ENCODE measurements at regions not wholly inside any gene's neighbourhood (a gene's known extent, or its start where the extent isn't known, plus 50 kb on each side); places are given as distances from the start of the nearest gene placed in this dataset.
"Not testable (repeated sequence)": the region's sequence is repeated elsewhere in the genome, so short reads cannot be mapped to it uniquely, and the experiment has no call there.

- Histone ChIP-seq H3K27ac (no peak overlapping the region), H3K4me3 (no peak overlapping the region)
Observed at GRCh38 chr3:153845311-153845710, 275.9 kb upstream of the ARHGEF26 start.

DNA sequence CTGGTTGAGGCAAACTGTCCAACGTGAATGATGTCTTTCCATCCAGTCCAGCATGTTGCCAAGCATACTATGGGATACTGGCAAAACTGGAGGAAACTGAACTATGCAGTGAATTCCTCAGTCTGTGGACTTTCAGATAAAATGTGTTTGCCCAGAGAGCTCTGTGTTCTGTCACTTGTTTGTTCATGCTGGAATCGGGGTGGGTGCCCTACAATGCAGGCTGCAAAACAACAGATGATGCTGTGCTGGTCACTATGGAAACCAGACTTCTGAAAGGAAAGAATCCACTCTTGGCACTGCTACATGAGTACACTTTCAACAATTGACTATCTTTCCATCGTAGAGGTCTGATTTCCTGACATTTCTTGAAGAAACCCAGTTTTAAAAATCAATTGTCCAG, 272.5 kb upstream of the ARHGEF26 start:
- Histone ChIP-seq H3K4me3 (no peak overlapping the region), H3K27ac (no peak overlapping the region)

- H3K4me3 ChIP-seq = no peak overlapping the region
- H3K27ac ChIP-seq = no peak overlapping the region
Observed at GRCh38 chr3:153852355-153852754, 268.8 kb upstream of the ARHGEF26 start.

- no peak overlapping the region for H3K27ac ChIP-seq
- no peak overlapping the region for H3K4me3 ChIP-seq
Observed at GRCh38 chr3:153853163-153853562, 268.0 kb upstream of the ARHGEF26 start.

DNA sequence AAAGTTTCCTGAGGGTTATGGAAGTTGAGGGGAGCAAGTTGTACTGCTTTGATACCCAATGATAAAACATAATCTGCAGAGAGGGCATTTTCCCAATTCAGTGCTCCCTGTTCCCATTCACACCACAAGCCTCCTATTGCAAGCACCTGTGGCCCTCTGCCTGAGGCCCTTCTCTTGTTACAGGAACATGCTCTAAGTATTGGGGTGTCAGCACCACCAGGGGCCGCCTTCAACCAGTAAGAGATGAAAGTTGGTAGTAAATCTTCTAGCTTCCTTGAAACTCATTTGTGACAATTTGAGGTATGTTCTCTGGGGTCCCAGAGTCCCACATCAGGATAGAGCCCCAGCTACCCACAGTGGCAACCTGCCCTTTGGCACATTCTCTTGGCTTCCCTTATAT, 265.4 kb upstream of the ARHGEF26 start:
- H3K27ac ChIP-seq = no peak overlapping the region
- no peak overlapping the region for H3K4me3 ChIP-seq

- Histone ChIP-seq H3K4me3 (no peak overlapping the region), H3K27ac (no peak overlapping the region)
Observed at GRCh38 chr3:153856932-153857331, 264.3 kb upstream of the ARHGEF26 start.

DNA sequence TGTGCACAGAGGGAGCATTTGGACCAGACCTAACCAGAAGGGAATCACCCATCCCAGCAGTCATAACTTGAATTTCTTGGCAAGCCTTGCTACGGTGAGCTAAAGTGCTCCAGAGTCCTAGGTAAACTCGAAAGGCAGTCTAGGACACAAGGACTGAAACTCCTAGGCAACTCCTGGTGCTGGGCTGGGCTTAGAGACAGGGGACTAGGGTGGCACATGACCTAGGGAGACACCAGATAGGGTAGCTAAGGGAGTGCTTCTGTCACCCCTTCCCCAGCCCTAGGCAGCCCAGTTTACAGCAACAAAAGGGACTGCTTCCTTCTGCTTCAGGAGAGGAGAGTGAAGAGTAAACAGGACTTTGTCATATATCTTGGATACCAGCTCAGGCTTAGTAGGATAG, 256.4 kb upstream of the ARHGEF26 start:
- Histone ChIP-seq H3K27ac (no peak overlapping the region), H3K4me3 (no peak overlapping the region)

- Histone ChIP-seq H3K4me3 (no peak overlapping the region), H3K27ac (no peak overlapping the region)
Observed at GRCh38 chr3:153866901-153867300, 254.3 kb upstream of the ARHGEF26 start.

DNA sequence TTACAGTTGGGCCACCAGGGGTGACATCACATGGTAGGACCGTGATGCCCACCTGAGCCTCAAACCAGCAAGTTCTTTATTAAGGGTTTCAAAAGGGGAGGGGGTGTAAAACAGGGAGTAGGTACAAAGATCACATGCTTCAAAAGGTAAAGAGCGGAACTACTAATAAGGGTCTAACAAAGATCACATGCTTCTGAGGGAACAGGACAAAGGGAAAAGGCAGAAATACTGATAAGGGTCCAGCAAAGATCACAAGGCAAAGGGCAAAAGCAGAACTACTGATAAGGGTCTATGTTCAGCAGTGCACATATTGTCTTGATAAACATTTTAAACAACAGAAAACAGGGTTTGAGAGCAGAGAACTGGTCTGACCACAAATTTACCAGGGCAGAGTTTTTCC, 246.8 kb upstream of the ARHGEF26 start:
- not testable (repeated sequence) for H3K27ac ChIP-seq, H3K4me3 ChIP-seq

DNA sequence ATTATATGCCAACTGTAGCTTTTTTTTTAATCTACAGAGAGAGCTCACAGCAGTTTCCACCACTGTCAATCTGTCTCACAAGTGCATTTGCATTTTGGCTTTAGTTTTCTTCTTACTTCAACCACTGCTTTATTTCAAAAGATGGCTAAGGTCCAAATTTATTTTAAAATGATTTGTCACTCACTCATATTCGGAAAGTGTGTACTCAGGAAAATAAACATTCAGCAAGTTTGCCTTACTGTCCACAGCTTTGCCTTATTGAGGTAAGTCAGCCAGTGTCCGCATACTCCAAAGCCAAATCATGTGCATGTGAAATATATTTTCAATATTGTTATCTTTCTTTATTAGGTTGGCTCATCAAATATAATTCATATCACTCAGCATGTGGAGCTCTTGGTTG, 240.7 kb upstream of the ARHGEF26 start:
- no peak overlapping the region for H3K27ac ChIP-seq

DNA sequence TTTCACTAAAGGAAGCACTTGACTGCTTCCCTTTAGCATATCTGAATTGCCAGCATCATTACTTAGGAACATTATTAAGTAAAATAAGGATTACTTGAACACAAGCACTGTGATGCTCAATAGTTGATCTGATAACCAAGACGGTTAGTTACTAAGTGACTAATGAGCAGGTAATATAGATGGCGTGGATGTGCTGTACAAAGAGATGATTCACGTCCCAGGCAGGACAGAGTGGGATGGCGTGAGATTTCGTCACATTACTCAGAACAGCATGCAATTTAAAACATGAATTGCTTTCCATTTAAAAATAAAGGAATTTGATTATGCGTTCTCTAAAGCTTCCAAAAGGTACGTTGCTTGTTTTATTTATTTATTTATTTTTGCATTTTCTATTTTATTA, 240.0 kb upstream of the ARHGEF26 start:
- Histone ChIP-seq H3K27ac (no peak overlapping the region), H3K4me3 (no peak overlapping the region)

More for the DNA sequence above, 240.7 kb upstream of the ARHGEF26 start:
- H3K4me3 ChIP-seq = no peak overlapping the region

DNA sequence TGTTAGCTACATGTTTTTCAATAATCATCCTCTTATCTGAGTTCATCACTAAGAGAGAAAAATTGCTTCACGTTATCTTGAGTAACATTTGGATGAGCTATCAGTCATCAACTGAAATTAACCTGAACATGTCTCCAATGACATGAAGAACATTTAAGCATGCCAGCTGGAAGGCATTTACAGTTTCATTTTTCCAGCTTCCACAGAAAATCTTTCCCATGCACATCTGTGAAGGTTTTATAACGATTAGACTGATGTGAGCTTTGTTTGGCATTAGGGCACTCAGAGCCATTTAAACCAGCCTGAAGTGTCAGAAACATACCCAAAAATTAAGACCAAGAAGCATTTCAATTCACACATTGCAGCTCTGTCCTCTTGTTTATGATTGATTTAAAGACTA, 235.8 kb upstream of the ARHGEF26 start:
- H3K27ac ChIP-seq = no peak overlapping the region
- no peak overlapping the region for H3K4me3 ChIP-seq

DNA sequence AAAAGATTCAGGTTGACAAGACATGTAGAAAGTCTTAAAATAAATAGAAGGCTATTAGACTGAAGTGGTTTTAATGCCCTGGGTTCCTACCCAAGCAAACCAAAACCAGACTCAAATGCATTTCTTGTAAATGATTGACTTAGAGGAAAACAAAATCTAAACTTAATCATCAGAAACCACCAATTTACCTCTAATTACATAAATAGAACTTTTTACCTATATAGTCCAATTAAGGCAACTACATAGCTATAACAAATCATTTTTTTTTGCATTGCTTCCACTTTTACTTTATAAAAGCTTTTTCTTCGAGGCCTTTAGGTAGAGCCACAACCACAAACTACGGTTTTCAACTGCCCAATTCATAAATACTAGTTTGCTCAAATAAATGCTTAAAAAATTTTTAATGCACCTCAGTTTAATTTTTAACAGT, 231.3 kb upstream of the ARHGEF26 start:
- Histone ChIP-seq H3K27ac (no peak overlapping the region), H3K4me3 (no peak overlapping the region)

DNA sequence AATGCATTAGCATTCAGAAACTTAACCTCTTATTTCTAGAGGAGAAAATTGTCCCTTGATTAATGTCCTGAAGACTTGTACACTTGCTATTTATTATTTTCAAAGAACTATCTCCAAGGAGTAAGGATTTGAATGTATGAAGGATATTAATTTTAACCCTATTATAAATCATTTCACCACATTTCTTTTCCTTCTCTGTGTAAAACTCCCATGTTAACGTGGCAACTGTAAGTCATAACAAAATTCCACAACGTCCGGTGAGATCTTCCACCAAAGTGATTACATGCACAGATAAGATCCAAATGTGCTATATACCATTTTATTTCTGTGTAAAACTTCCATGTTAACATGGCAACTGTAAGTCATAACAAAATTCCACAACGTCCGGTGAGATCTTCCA, 229.1 kb upstream of the ARHGEF26 start:
- no peak overlapping the region for H3K27ac ChIP-seq
- no peak overlapping the region for H3K4me3 ChIP-seq

DNA sequence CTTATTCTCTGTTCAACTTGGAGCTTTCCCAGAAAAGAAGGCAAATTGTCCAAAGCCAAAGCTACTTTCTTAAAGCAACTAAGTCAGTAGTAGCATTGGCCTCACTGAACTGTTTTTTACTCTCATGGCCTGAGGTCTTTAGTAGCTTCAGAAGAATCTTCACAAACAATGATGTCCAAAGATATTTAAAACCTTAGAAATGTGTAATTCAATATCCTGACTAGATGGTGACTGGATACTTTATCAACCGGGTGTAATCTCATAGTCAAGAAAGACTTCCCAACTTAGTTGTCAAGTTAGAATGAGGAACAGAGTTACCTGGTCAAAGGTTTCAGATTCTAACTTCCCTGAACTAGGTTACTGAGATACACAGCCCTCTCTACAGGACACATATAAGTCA, 226.3 kb upstream of the ARHGEF26 start:
- no peak overlapping the region for H3K27ac ChIP-seq
- H3K4me3 ChIP-seq = no peak overlapping the region

GRCh38 chr3:153896197-153896596, 225.0 kb upstream of the ARHGEF26 start:
- Histone ChIP-seq H3K4me3 (no peak overlapping the region), H3K27ac (no peak overlapping the region)

DNA sequence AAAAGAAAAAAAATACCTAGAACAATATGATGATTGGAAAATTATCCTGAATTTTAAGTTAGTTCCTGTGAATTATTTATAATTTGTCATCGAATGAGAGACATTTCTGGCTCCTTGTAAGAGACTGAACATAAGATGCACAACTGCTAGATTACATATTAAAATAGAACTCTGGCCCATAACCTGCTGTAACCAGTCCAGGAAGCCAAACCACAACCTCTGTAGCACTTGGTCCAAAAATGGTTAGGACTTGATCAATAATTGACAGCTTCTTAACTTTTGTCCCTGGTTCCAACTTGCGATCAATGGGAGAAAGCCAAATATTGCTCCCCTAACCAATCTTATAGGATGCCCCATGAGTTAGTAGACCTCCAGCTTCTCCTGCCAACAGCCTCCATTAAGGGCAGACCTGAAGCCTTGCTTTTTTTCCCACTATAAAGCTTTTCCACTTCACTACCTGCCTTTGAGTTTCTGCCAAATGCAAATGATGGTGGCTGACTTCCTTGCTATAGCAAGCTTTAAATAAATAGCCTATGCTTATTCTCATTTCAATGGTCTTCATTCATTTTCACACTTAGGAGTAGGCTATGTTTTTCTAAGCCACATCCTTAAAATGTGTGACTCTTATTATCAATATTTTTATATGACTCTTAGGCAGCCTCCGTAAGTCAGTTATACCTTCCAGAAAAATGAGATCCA, 224.0 kb upstream of the ARHGEF26 start:
- Histone ChIP-seq H3K27ac (no peak overlapping the region), H3K4me3 (no peak overlapping the region)

- Histone ChIP-seq H3K27ac (no peak overlapping the region), H3K4me3 (no peak overlapping the region)
Observed at GRCh38 chr3:153897842-153898241, 223.3 kb upstream of the ARHGEF26 start.

DNA sequence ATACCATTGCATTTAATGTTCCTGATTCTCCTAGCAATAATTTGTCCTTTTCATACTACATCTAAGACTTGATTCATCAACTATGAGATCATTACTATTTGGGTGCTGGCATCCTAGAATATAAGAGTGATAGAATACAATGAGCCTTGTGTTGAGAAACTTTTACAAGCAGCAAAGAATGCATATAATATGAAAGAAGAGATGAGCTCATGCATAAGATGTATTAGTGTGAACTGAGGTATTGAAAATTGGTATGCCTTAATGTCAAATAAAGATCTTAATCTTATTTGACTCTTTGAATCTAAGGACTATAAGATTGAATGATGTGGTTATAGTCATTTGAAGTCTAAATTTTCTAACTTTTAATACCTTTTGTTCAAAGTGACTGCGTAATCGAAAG, 220.0 kb upstream of the ARHGEF26 start:
- Histone ChIP-seq H3K27ac (no peak overlapping the region), H3K4me3 (no peak overlapping the region)

- Histone ChIP-seq H3K27ac (no peak overlapping the region), H3K4me3 (no peak overlapping the region)
Observed at GRCh38 chr3:153901991-153902390, 219.2 kb upstream of the ARHGEF26 start.

DNA sequence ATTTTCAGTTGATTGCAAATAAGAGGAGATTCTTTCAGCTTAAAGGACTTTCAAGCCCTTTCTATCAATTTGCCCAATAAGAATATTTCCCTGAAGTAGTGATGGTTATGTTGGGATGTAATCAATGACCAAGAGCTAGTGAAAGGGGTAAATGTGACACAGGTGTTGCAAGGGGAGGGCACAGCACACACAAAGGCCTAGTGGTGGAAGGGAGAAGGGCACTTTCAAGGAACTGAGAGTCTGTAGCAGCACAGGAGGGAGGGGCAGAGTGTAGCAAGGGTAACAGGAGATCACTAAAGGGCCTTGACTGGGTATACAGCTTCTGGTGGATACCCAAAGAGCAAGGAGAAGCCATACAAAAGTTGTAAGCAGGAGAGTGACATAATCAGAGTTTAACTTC, 217.8 kb upstream of the ARHGEF26 start:
- H3K4me3 ChIP-seq = no peak overlapping the region
- H3K27ac ChIP-seq = no peak overlapping the region

DNA sequence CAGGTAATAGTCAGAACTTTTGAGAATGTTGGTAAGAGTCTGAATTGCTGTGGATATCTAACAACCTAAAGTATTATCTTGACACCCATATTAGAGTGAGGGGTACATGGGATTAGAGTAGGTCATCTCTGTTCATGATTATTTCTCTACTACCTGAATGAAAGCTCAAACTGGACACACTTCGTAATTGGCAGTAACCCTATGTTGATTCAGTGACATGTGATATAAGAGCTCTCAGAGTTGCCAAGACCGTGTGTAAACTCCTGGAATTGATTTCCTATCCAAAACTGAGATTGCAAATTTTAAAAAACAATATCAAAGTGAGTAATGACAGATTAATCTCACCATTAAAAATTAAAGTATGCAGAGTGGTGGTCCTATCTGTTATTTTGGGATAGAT, 214.8 kb upstream of the ARHGEF26 start:
- Histone ChIP-seq H3K4me3 (no peak overlapping the region), H3K27ac (no peak overlapping the region)
